ENCODE measurements at regions not wholly inside any gene's neighbourhood (a gene's known extent, or its start where the extent isn't known, plus 50 kb on each side); places are given as distances from the start of the nearest gene placed in this dataset.

GRCh38 chr10:90302758-90303481 is 554.9 kb downstream of the HTR7 start:
- Histone ChIP-seq H3K27ac (ENCODE audit: low read depth, low read length) (no peak overlapping the region), H2AFZ (ENCODE audit: low read depth, low read length, severe bottlenecking) (no peak overlapping the region), H3K36me3 (ENCODE audit: low read length) (no peaks in the 10 kb centered on the region), H3K9me2 (replicated peaks; ENCODE audit: insufficient read depth, low read length) (no peaks in the 10 kb centered on the region), H3K27me3 (ENCODE audit: low read length) (no peaks in the 10 kb centered on the region), H3K4me2 (ENCODE audit: low read depth, low read length, poor library complexity, severe bottlenecking) (no peak overlapping the region), H3K79me2 (ENCODE audit: insufficient read depth, low read length) (no peaks in the 10 kb centered on the region), H3K4me3 (ENCODE audit: insufficient read depth, low read length, poor library complexity, severe bottlenecking) (no peak overlapping the region), H3K9me3 (ENCODE audit: insufficient read depth, low read length) (no peaks in the 10 kb centered on the region), H4K20me1 (ENCODE audit: low read depth, low read length) (no peaks in the 10 kb centered on the region), H3K9ac (ENCODE audit: low read length) (no peak overlapping the region), H3F3A (ENCODE audit: insufficient read depth) (no peaks in the 10 kb centered on the region)
- TF ChIP-seq EZH2phosphoT487 (conservative IDR thresholded peaks at IDR 0.05; ENCODE audit: low read length) (no peak), CTCF (IDR thresholded peaks at IDR 0.05; ENCODE audit: insufficient read depth, low read length, poor library complexity, severe bottlenecking) (no peak)

- Histone ChIP-seq H4K20me1 (ENCODE audit: low read depth, low read length) (no peaks in the 10 kb centered on the region), H3K27ac (ENCODE audit: low read depth, low read length) (no peak overlapping the region), H3K4me2 (ENCODE audit: low read depth, low read length, poor library complexity, severe bottlenecking) (no peak overlapping the region), H3K9ac (ENCODE audit: low read length) (no peak overlapping the region), H3K79me2 (ENCODE audit: insufficient read depth, low read length) (no peaks in the 10 kb centered on the region), H3F3A (ENCODE audit: insufficient read depth) (no peaks in the 10 kb centered on the region), H3K9me2 (replicated peaks; ENCODE audit: insufficient read depth, low read length) (no peaks in the 10 kb centered on the region), H3K9me3 (ENCODE audit: insufficient read depth, low read length) (no peaks in the 10 kb centered on the region), H2AFZ (ENCODE audit: low read depth, low read length, severe bottlenecking) (no peak overlapping the region), H3K36me3 (ENCODE audit: low read length) (no peaks in the 10 kb centered on the region), H3K4me3 (ENCODE audit: insufficient read depth, low read length, poor library complexity, severe bottlenecking) (no peak overlapping the region), H3K27me3 (ENCODE audit: low read length) (no peaks in the 10 kb centered on the region)
- TF ChIP-seq EZH2phosphoT487 (conservative IDR thresholded peaks at IDR 0.05; ENCODE audit: low read length) (no peak), CTCF (IDR thresholded peaks at IDR 0.05; ENCODE audit: insufficient read depth, low read length, poor library complexity, severe bottlenecking) (no peak)
Observed at GRCh38 chr10:90304533-90304932, 553.3 kb downstream of the HTR7 start.

GRCh38 chr10:90306187-90306586 is 551.7 kb downstream of the HTR7 start:
- H3K27me3 ChIP-seq (ENCODE audit: low read length) = no peaks in the 10 kb centered on the region
- no peak overlapping the region for H3K4me2 ChIP-seq (ENCODE audit: low read depth, low read length, poor library complexity, severe bottlenecking)
- H4K20me1 ChIP-seq (ENCODE audit: low read depth, low read length) = no peaks in the 10 kb centered on the region
- no peaks in the 10 kb centered on the region for H3K9me3 ChIP-seq (ENCODE audit: insufficient read depth, low read length)
- no peaks in the 10 kb centered on the region for H3K79me2 ChIP-seq (ENCODE audit: insufficient read depth, low read length)
- no peak overlapping the region for H3K27ac ChIP-seq (ENCODE audit: low read depth, low read length)
- no peak overlapping the region for H3K9ac ChIP-seq (ENCODE audit: low read length)
- TF ChIP-seq CTCF (IDR thresholded peaks at IDR 0.05; ENCODE audit: insufficient read depth, low read length, poor library complexity, severe bottlenecking) (no peak), EZH2phosphoT487 (conservative IDR thresholded peaks at IDR 0.05; ENCODE audit: low read length) (no peak)
- no peaks in the 10 kb centered on the region for H3K36me3 ChIP-seq (ENCODE audit: low read length)
- no peaks in the 10 kb centered on the region for H3K9me2 ChIP-seq (replicated peaks; ENCODE audit: insufficient read depth, low read length)
- no peak overlapping the region for H3K4me3 ChIP-seq (ENCODE audit: insufficient read depth, low read length, poor library complexity, severe bottlenecking)
- no peaks in the 10 kb centered on the region for H3F3A ChIP-seq (ENCODE audit: insufficient read depth)
- no peak overlapping the region for H2AFZ ChIP-seq (ENCODE audit: low read depth, low read length, severe bottlenecking)

All from SU-DHL-6 (cell line).